Keratinocyte (primary cell): ENCODE measurements at regions not wholly inside any gene's neighbourhood (a gene's known extent, or its start where the extent isn't known, plus 50 kb on each side); places are given as distances from the start of the nearest gene placed in this dataset.

ENCODE experiments used
- DNase-seq: peaks from one replicate; pipeline ENCODE4 v3.0.0-alpha.2; 2011; ENCODE audit warnings: low read depth, missing footprints, low spot score
- FAIRE-seq: peaks from 2 replicates; lab custom pipeline; 2011; peaks lifted over from hg19 to GRCh38; lab: Jason Lieb, UNC
- H2AFZ ChIP-seq: 2 replicates; pipeline ENCODE4 v1.6.0; 2012; ENCODE audit warnings: low read length, control low read depth, inconsistent platforms; ENCODE audit not compliant: control insufficient read depth
- H3K27ac ChIP-seq: 2 replicates; pipeline ENCODE4 v1.5.1; 2011; ENCODE audit warnings: low read length; ENCODE audit not compliant: control insufficient read depth, insufficient read depth
- H3K27me3 ChIP-seq: 3 replicates; pipeline ENCODE4 v1.6.0; 2011; ENCODE audit warnings: low read length; ENCODE audit not compliant: control insufficient read depth, insufficient read depth; ENCODE audit errors: extremely low read depth
- H3K36me3 ChIP-seq, 2 experiments: 2 replicates in 1 of 2; 3 replicates in 1 of 2; pipeline ENCODE4 v1.5.1; 2011; ENCODE audit warnings: low read length in 2 of 2, mild to moderate bottlenecking in 1 of 2; ENCODE audit not compliant: control insufficient read depth in 2 of 2, insufficient read depth in 2 of 2; ENCODE audit errors: extremely low read depth in 1 of 2
- H3K4me1 ChIP-seq: 3 replicates; pipeline ENCODE4 v1.5.1; 2011; ENCODE audit warnings: low read length; ENCODE audit not compliant: control insufficient read depth, insufficient read depth; ENCODE audit errors: extremely low read depth
- H3K4me2 ChIP-seq: 3 replicates; pipeline ENCODE4 v1.6.0; 2011; ENCODE audit warnings: low read depth, low read length; ENCODE audit not compliant: control insufficient read depth, insufficient read depth; ENCODE audit errors: extremely low read depth
- H3K4me3 ChIP-seq, 3 experiments: fragments of 200-600 bp in 1 of 3; sonication (generic) in 1 of 3; 2 replicates in 2 of 3; 3 replicates in 1 of 3; pipeline ENCODE4 v1.5.1; 2011 to 2016; ENCODE audit warnings: low read length in 3 of 3, mild to moderate bottlenecking in 3 of 3, control low read depth in 2 of 3, inconsistent platforms in 1 of 3, low read depth in 1 of 3, mixed read lengths in 1 of 3, mixed run types in 1 of 3, moderate library complexity in 1 of 3; ENCODE audit not compliant: control insufficient read depth in 2 of 3, insufficient read depth in 2 of 3; ENCODE audit errors: extremely low read depth in 1 of 3
- H3K79me2 ChIP-seq: 2 replicates; pipeline ENCODE4 v1.6.0; 2012; ENCODE audit warnings: low read length; ENCODE audit not compliant: control insufficient read depth, insufficient read depth
- H3K9ac ChIP-seq: 3 replicates; pipeline ENCODE4 v1.6.0; 2011; ENCODE audit warnings: low read length; ENCODE audit not compliant: control insufficient read depth, insufficient read depth; ENCODE audit errors: extremely low read depth
- H3K9me1 ChIP-seq: 3 replicates; pipeline ENCODE4 v1.6.0; 2011; ENCODE audit warnings: low read length; ENCODE audit not compliant: control insufficient read depth, insufficient read depth; ENCODE audit errors: extremely low read depth
- H3K9me3 ChIP-seq: 2 replicates; pipeline ENCODE4 v1.5.1; 2012; ENCODE audit warnings: low read depth, low read length; ENCODE audit not compliant: control insufficient read depth
- H4K20me1 ChIP-seq: 3 replicates; pipeline ENCODE4 v1.6.0; 2011; ENCODE audit warnings: low read length; ENCODE audit not compliant: control insufficient read depth, insufficient read depth; ENCODE audit errors: extremely low read depth
- EZH2 ChIP-seq: IDR thresholded peaks from one replicate; pipeline ENCODE4 v1.6.1; 2012; ENCODE audit warnings: inconsistent platforms, mild to moderate bottlenecking, low read length, moderate library complexity
- dilution Hi-C: fragments of 300-500 bp; cut with MboI; formaldehyde crosslinking; loops from one replicate; pipeline ENCODE4 v1.7.0; 2020; ENCODE audit warnings: low sequenced_read_pairs; ENCODE audit not compliant: extremely low pct_ligation_motif_present
- TF ChIP-seq, protein P1 (sequence below), 3 experiments: IDR thresholded peaks in 1 of 3; conservative IDR thresholded peaks in 1 of 3; optimal IDR thresholded peaks in 1 of 3; 2 replicates in 2 of 3; 3 replicates in 1 of 3; pipeline versions ENCODE3 to v1.5.1; 2011; ENCODE audit warnings: low read length in 3 of 3, mild to moderate bottlenecking in 3 of 3, moderate library complexity in 2 of 3, control low read depth in 1 of 3, inconsistent platforms in 1 of 3; ENCODE audit not compliant: insufficient read depth in 2 of 3; ENCODE audit errors: extremely low read depth in 1 of 3

DNA sequence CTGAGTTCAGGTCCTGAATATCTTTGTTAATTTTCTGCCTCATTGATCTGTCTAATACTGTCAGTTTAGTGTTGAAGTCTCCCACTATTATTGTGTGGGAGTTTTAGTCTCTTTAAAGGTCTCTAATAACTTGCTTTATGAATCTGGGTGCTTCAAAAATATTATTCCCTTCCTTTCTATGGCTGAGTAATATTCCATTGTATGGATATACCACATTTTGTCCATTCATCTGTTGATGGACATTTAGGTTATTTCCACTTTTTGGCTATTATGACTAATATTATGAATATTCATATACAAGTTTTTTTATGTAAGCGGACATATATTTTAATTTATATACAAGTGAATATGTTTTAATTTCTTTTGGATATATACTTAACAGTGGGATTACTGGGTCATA lies 82.7 kb downstream of the SDR9C7 start:
- Histone ChIP-seq H3K27ac (no peak overlapping the region), H3K9me3 (no peaks in the 10 kb centered on the region), H3K27me3 (no peaks in the 10 kb centered on the region), H4K20me1 (no peaks in the 10 kb centered on the region), H3K9me1 (no peaks in the 10 kb centered on the region), H3K4me3 (no peak overlapping the region), H2AFZ (no peak overlapping the region), H3K9ac (no peak overlapping the region), H3K36me3 (no peaks in the 10 kb centered on the region), H3K79me2 (no peaks in the 10 kb centered on the region), H3K4me1 (no peaks in the 10 kb centered on the region), H3K4me2 (no peak overlapping the region)
- DNase-seq (no peak), FAIRE-seq (no peak)
- dilution Hi-C loops, result no loop called here
- TF ChIP-seq, protein P1, sequence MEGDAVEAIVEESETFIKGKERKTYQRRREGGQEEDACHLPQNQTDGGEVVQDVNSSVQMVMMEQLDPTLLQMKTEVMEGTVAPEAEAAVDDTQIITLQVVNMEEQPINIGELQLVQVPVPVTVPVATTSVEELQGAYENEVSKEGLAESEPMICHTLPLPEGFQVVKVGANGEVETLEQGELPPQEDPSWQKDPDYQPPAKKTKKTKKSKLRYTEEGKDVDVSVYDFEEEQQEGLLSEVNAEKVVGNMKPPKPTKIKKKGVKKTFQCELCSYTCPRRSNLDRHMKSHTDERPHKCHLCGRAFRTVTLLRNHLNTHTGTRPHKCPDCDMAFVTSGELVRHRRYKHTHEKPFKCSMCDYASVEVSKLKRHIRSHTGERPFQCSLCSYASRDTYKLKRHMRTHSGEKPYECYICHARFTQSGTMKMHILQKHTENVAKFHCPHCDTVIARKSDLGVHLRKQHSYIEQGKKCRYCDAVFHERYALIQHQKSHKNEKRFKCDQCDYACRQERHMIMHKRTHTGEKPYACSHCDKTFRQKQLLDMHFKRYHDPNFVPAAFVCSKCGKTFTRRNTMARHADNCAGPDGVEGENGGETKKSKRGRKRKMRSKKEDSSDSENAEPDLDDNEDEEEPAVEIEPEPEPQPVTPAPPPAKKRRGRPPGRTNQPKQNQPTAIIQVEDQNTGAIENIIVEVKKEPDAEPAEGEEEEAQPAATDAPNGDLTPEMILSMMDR (optimal IDR thresholded peaks at IDR 0.05 in 1 of 3, IDR thresholded peaks at IDR 0.05 in 1 of 3, conservative IDR thresholded peaks at IDR 0.05 in 1 of 3; ENCODE audit: extremely low read depth in 1 of 3, insufficient read depth in 2 of 3, low read length in 3 of 3), result no peak
- no peak for TF ChIP-seq EZH2

DNA sequence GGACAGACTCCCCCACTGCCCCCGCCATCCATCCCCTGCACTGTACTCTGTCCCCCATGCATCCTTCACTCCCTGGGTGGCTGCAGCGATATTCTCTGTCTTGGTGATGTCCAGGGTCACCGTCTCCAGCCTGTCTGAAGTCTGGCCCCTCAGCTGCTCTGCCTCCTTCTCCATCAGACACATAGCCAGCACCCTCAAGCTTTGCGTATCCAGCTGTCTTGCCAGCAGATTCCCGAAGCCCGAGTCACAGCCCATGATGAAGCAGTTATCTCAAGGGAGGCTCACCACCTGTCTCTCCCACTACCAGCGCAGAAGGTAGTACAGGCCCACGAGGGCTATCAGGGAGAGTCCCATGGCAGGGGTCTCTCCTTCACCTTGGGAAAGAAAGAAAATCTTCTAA lies 77.8 kb downstream of the HSD17B6 start:
- Histone ChIP-seq H4K20me1 (no peaks in the 10 kb centered on the region), H3K9me1 (no peaks in the 10 kb centered on the region), H3K36me3 (no peaks in the 10 kb centered on the region), H3K9me3 (no peaks in the 10 kb centered on the region), H3K4me3 (no peak overlapping the region), H3K27me3 (no peaks in the 10 kb centered on the region), H3K9ac (no peak overlapping the region), H3K4me1 (peaks cover 40% of the 10 kb centered on the region), H2AFZ (no peak overlapping the region), H3K79me2 (no peaks in the 10 kb centered on the region), H3K4me2 (no peak overlapping the region), H3K27ac (no peak overlapping the region)
- TF ChIP-seq EZH2, result no peak
- TF ChIP-seq, protein P1 (optimal IDR thresholded peaks at IDR 0.05 in 1 of 3, IDR thresholded peaks at IDR 0.05 in 1 of 3, conservative IDR thresholded peaks at IDR 0.05 in 1 of 3; ENCODE audit: extremely low read depth in 1 of 3, insufficient read depth in 2 of 3, low read length in 3 of 3), result no peak
- FAIRE-seq (peak; percentile 75), DNase-seq (no peak)
- dilution Hi-C loops, result no loop called here
